Activated CD4-positive, alpha-beta T cell treated with anti-CD3 and anti-CD28 coated beads for 36 hours (primary cell): ENCODE measurements at regions not wholly inside any gene's neighbourhood (a gene's known extent, or its start where the extent isn't known, plus 50 kb on each side); places are given as distances from the start of the nearest gene placed in this dataset.

Experiments
- ATAC-seq: fragments of 200-7000 bp; cut with Tn5 transposase; one replicate; pipeline ENCODE4 v1.10.0; 2021; ENCODE audit warnings: mild to moderate bottlenecking, moderate library complexity
- CTCF ChIA-PET: fragments of 350-600 bp; sonication (Branson Sonifier 250); formaldehyde crosslinking; loops from one replicate; lab custom pipeline; 2021; ENCODE audit warnings: antibody characterized with exemption; lab: Charles Lee
- POLR2A ChIA-PET: fragments of 350-600 bp; sonication (Branson Sonifier 250); formaldehyde crosslinking; loops from one replicate; lab custom pipeline; 2021; ENCODE audit warnings: antibody characterized with exemption, inconsistent platforms; lab: Charles Lee
- DNase-seq: peaks from one replicate; pipeline ENCODE4 v3.0.0-alpha.2; 2020
- H3K27ac Mint-ChIP-seq: one replicate; pipeline ENCODE4 v1.8.0; 2021; ENCODE audit warnings: mixed read lengths
- H3K27me3 Mint-ChIP-seq: one replicate; pipeline ENCODE4 v1.8.0; 2021; ENCODE audit warnings: mixed read lengths
- H3K36me3 Mint-ChIP-seq: one replicate; pipeline ENCODE4 v1.8.0; 2021; ENCODE audit warnings: low read depth, mixed read lengths
- H3K4me1 Mint-ChIP-seq: one replicate; pipeline ENCODE4 v1.8.0; 2021; ENCODE audit warnings: mixed read lengths
- H3K4me3 Mint-ChIP-seq: one replicate; pipeline ENCODE4 v1.8.0; 2021; ENCODE audit warnings: mild to moderate bottlenecking, moderate library complexity, mixed read lengths
- H3K9me3 Mint-ChIP-seq: one replicate; pipeline ENCODE4 v1.8.0; 2021; ENCODE audit warnings: low read depth, mixed read lengths
- intact Hi-C, 2 experiments: fragments of 100-400 bp; cut with DNase I in 1 of 2; cut with micrococcal nuclease in 1 of 2; formaldehyde crosslinking; loops; one replicate each; pipeline versions ENCODE4 v1.14.2 to v1.15.1; 2022 to 2024; cut with DNase I, micrococcal nuclease

- H3K27ac Mint-ChIP-seq: no peak overlapping the region
- ChIA-PET CTCF (interaction anchor here (0.9 kb wide), 1 partner anchor 15 kb away, joined by 3 read pairs; no protein-coding TSS in a partner anchor), POLR2A (no interaction called here)
- DNase-seq (no peak), ATAC-seq (no peak)
- no peak overlapping the region for H3K4me3 Mint-ChIP-seq
- H3K4me1 Mint-ChIP-seq: no peaks in the 10 kb centered on the region
- H3K27me3 Mint-ChIP-seq: peaks cover 9% of the 10 kb centered on the region
- intact Hi-C loops: no loop called here
- no peaks in the 10 kb centered on the region for H3K36me3 Mint-ChIP-seq
- H3K9me3 Mint-ChIP-seq: no peaks in the 10 kb centered on the region
Measured at GRCh38 chr9:115357821-115358220, 239.9 kb upstream of the TNC start.

DNA sequence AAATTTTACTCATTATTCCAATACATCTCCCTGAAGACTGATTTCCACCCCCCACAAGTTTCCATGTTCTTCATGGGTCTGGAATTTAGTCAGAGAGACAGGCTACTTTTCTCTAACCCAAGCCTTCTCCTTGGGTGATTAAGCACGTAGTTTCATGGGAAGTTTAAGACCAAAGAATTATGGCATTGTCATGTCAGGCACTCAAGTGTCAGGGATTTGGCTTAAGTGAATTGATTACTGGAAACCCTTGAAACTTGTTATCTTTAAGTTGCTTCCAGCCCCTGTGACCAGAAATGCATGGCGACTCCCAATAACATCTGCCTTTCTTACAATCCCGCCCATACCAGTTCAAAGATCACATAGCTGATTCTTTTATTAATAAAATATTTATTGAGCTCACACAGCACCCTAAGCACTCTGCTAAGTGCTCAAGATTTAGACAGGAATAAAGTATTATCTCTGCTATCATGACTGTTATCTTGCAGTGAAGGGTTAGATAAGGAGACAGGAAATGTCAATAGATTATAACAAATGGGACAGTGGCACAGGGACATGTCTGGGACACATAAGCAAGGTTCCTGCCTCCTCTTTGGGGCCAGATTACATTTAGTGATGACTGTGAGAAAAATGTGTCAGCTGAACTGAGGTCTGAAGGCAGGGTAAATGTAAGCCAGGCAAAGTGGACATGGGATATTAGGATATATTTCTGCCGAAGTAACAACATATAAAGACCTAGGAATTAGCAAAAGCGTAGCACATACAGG lies 241.2 kb upstream of the TNC start:
- intact Hi-C loops: no loop called here
- DNase-seq (no peak), ATAC-seq (no peak)
- Mint-ChIP-seq H3K4me3 (no peak overlapping the region), H3K27me3 (peaks cover 9% of the 10 kb centered on the region), H3K36me3 (no peaks in the 10 kb centered on the region), H3K9me3 (no peaks in the 10 kb centered on the region), H3K4me1 (no peaks in the 10 kb centered on the region), H3K27ac (no peak overlapping the region)
- ChIA-PET POLR2A (no interaction called here), CTCF (interaction anchor here (0.7 kb wide), 1 partner anchor 1085 kb away, joined by 4 read pairs; no protein-coding TSS in a partner anchor)

- intact Hi-C loops: no loop called here
- no peaks in the 10 kb centered on the region for H3K4me1 Mint-ChIP-seq
- no peak overlapping the region for H3K27ac Mint-ChIP-seq
- ATAC-seq (no peak), DNase-seq (no peak)
- ChIA-PET CTCF (no interaction called here), POLR2A (no interaction called here)
- H3K27me3 Mint-ChIP-seq: peaks cover 9% of the 10 kb centered on the region
- H3K36me3 Mint-ChIP-seq: no peaks in the 10 kb centered on the region
- no peaks in the 10 kb centered on the region for H3K9me3 Mint-ChIP-seq
- no peak overlapping the region for H3K4me3 Mint-ChIP-seq
Measured at GRCh38 chr9:115360122-115360521, 242.2 kb upstream of the TNC start.

DNA sequence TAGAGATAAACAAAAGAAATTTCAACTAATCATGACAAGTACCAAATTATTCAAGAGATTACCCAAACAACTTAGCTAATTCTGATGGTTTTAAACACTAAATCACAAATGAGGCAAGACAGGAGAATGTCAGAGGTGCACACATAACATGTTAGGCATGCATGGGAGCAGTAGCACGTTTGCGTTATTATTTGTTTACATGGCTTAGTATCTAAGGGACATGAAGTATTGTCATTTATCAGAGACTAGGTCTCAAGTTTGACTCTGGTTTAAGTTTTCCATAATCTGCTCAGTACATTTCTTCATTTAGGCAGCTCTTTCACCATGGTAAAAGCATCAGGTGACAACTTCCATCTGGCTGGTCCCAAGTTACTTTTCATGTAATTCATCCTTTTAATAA lies 244.1 kb upstream of the TNC start:
- CTCF ChIA-PET: no interaction called here

GRCh38 chr9:115362640-115363039 lies 244.7 kb upstream of the TNC start:
- no peak for DNase-seq
- ATAC-seq: no peak
- Mint-ChIP-seq H3K27me3 (peaks cover 9% of the 10 kb centered on the region), H3K36me3 (no peaks in the 10 kb centered on the region), H3K4me1 (no peaks in the 10 kb centered on the region), H3K4me3 (no peak overlapping the region), H3K27ac (no peak overlapping the region), H3K9me3 (no peaks in the 10 kb centered on the region)
- intact Hi-C loops: no loop called here
- POLR2A ChIA-PET: no interaction called here
- CTCF ChIA-PET: no interaction called here

More for the DNA sequence above, 244.1 kb upstream of the TNC start:
- ATAC-seq (no peak), DNase-seq (no peak)
- no peaks in the 10 kb centered on the region for H3K36me3 Mint-ChIP-seq
- intact Hi-C loops: no loop called here
- H3K4me1 Mint-ChIP-seq: no peaks in the 10 kb centered on the region
- H3K27me3 Mint-ChIP-seq: peaks cover 9% of the 10 kb centered on the region
- no peak overlapping the region for H3K27ac Mint-ChIP-seq
- H3K4me3 Mint-ChIP-seq: no peak overlapping the region
- H3K9me3 Mint-ChIP-seq: no peaks in the 10 kb centered on the region
- POLR2A ChIA-PET: no interaction called here

- Mint-ChIP-seq H3K36me3 (no peaks in the 10 kb centered on the region), H3K9me3 (no peaks in the 10 kb centered on the region), H3K27ac (no peak overlapping the region), H3K4me1 (no peaks in the 10 kb centered on the region), H3K4me3 (no peak overlapping the region), H3K27me3 (peaks cover 4% of the 10 kb centered on the region)
- intact Hi-C loops: no loop called here
- DNase-seq (no peak), ATAC-seq (no peak)
- POLR2A ChIA-PET: no interaction called here
- CTCF ChIA-PET: no interaction called here
Measured at GRCh38 chr9:115364991-115365390, 247.0 kb upstream of the TNC start.

GRCh38 chr9:115367321-115367720 lies 249.4 kb upstream of the TNC start:
- H3K4me3 Mint-ChIP-seq: no peak overlapping the region
- peaks cover 7% of the 10 kb centered on the region for H3K9me3 Mint-ChIP-seq
- ATAC-seq: no peak
- H3K27ac Mint-ChIP-seq: no peak overlapping the region
- no peaks in the 10 kb centered on the region for H3K4me1 Mint-ChIP-seq
- peaks cover 6% of the 10 kb centered on the region for H3K27me3 Mint-ChIP-seq
- DNase-seq: no peak
- H3K36me3 Mint-ChIP-seq: no peaks in the 10 kb centered on the region
- intact Hi-C loops: no loop called here
- CTCF ChIA-PET: no interaction called here
- POLR2A ChIA-PET: no interaction called here

DNA sequence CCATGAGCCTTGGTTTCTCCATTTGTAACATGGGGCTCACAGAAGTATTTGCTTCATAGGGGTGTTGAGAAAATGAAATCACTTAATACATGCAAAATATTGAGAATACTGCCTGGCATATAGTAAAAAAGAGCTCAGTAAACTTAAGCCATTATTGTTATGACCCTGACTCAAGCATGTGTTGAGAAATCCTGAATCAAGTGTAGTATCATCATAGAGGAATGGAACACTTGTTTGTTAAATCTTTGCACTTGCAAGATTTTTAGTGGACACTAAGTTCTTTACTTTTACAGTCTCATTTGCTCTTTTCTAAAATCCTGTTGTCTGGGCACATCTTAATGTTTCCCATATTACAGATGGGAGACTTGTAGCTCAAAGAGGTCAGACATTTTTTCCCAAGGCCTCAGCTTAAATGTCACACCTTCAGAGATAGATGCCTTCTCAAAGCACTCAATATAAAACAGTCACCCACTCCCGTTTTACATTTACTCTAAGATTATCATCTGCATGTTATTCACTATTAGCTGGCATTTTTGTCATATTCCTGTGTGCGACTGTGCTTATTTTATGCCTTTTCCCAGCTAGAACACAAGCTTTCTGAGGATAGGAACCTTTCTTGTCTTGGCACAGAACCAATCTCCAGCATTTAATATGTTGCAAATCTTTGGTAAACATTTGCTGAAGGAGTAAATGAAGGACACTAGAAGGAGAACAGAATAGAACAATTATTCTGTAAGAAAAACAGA lies 250.0 kb upstream of the TNC start:
- no peaks in the 10 kb centered on the region for H3K36me3 Mint-ChIP-seq
- DNase-seq (no peak), ATAC-seq (no peak)
- intact Hi-C loops: no loop called here
- H3K4me3 Mint-ChIP-seq: no peak overlapping the region
- H3K9me3 Mint-ChIP-seq: peaks cover 7% of the 10 kb centered on the region
- H3K4me1 Mint-ChIP-seq: no peaks in the 10 kb centered on the region
- no peak overlapping the region for H3K27ac Mint-ChIP-seq
- peaks cover 6% of the 10 kb centered on the region for H3K27me3 Mint-ChIP-seq
- POLR2A ChIA-PET: no interaction called here
- CTCF ChIA-PET: no interaction called here

DNA sequence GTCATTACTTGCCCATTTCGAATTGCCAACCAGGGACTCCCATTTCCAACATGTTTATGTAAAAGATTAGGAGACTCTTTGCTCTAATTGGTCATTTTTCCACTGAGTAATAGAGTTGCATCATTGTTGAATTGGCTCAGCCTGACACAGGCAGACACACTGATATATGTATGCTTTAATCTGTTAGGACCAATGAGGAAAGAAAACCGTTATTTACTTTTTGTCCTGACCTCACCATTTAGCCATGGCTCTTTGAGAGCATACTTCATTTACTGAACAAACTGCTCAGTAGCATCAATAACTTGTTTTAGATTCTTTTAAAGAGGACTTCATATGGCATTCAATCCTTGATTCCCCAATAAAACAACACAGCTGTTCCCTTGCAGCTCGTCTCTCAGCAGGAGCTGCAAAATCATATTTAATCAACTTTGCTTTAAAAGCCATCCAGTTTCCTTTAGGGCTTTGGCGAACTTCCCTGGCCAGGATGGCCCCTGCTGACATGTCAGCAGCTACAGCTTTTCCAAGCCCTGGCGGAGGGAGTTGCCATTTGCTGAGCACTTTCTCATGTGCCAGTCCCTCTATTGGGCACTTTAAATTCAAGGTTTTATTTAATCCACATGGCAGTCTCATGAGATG lies 251.5 kb upstream of the TNC start:
- DNase-seq (no peak), ATAC-seq (no peak)
- no peak overlapping the region for H3K27ac Mint-ChIP-seq
- ChIA-PET CTCF (no interaction called here), POLR2A (no interaction called here)
- peaks cover 6% of the 10 kb centered on the region for H3K27me3 Mint-ChIP-seq
- H3K4me1 Mint-ChIP-seq: peaks cover 2% of the 10 kb centered on the region
- peaks cover 7% of the 10 kb centered on the region for H3K9me3 Mint-ChIP-seq
- intact Hi-C loops: no loop called here
- H3K36me3 Mint-ChIP-seq: no peaks in the 10 kb centered on the region
- no peak overlapping the region for H3K4me3 Mint-ChIP-seq

- ChIA-PET CTCF (no interaction called here), POLR2A (no interaction called here)
- ATAC-seq: peak; percentile 92
- intact Hi-C loops: loop anchor here in 1 of 2 experiments (5.0 kb wide), 1 partner anchor 166 kb away; no protein-coding TSS in a partner anchor
- H3K27me3 Mint-ChIP-seq: peaks cover 7% of the 10 kb centered on the region
- H3K9me3 Mint-ChIP-seq: peaks cover 7% of the 10 kb centered on the region
- peaks cover 2% of the 10 kb centered on the region for H3K4me1 Mint-ChIP-seq
- H3K4me3 Mint-ChIP-seq: no peak overlapping the region
- H3K27ac Mint-ChIP-seq: no peak overlapping the region
- peak; percentile 54 for DNase-seq
- no peaks in the 10 kb centered on the region for H3K36me3 Mint-ChIP-seq
Measured at GRCh38 chr9:115373000-115373709, 255.2 kb upstream of the TNC start.

- Mint-ChIP-seq H3K4me3 (no peak overlapping the region), H3K27me3 (peaks cover 7% of the 10 kb centered on the region), H3K36me3 (no peaks in the 10 kb centered on the region), H3K27ac (no peak overlapping the region), H3K9me3 (peaks cover 7% of the 10 kb centered on the region), H3K4me1 (peaks cover 2% of the 10 kb centered on the region)
- ChIA-PET POLR2A (no interaction called here), CTCF (no interaction called here)
- ATAC-seq (no peak), DNase-seq (no peak)
- intact Hi-C loops: loop anchor here in 1 of 2 experiments (5.0 kb wide), 1 partner anchor 166 kb away; no protein-coding TSS in a partner anchor
Measured at GRCh38 chr9:115373710-115374045, 255.7 kb upstream of the TNC start.
